GM19023 (cell line): ENCODE measurements at regions not wholly inside any gene's neighbourhood (a gene's known extent, or its start where the extent isn't known, plus 50 kb on each side); places are given as distances from the start of the nearest gene placed in this dataset.
"Not testable (repeated sequence)": the region's sequence is repeated elsewhere in the genome, so short reads cannot be mapped to it uniquely, and the experiment has no call there.

Experiments used
- ATAC-seq: cut with Tn5 transposase; IDR thresholded peaks from one replicate; pipeline ENCODE4 v1.9.1; 2021; ENCODE audit warnings: mild to moderate bottlenecking, moderate library complexity; ENCODE audit not compliant: unreplicated experiment

- ATAC-seq = no peak
Measured at GRCh38 chr6:137653706-137654059, 159.5 kb upstream of the OLIG3 start.

GRCh38 chr6:137654365-137654981, 160.3 kb upstream of the OLIG3 start:
- no peak for ATAC-seq

DNA sequence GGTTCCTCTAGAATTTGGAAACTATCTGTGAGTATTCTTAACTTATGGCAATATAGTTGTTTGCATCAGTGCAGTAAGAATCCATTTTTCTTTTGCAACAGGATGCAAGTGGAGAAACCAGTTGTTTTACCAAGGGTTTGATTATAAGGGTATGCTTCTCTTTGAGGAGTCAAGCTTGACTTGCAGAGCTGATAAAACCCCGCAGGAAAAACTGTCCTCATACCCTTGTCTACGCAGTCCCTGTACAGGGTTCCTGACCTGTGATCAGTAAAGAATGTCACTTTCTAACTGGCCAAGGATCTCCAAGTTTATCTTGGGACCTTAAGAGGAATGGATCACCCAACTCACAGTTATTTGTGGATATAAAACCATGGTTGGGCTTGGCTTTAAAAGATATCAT, 161.1 kb upstream of the OLIG3 start:
- ATAC-seq = no peak

GRCh38 chr6:137656735-137657134, 162.5 kb upstream of the OLIG3 start:
- ATAC-seq = no peak

- peak; percentile 50 for ATAC-seq
Measured at GRCh38 chr6:137657351-137657911, 163.2 kb upstream of the OLIG3 start.

DNA sequence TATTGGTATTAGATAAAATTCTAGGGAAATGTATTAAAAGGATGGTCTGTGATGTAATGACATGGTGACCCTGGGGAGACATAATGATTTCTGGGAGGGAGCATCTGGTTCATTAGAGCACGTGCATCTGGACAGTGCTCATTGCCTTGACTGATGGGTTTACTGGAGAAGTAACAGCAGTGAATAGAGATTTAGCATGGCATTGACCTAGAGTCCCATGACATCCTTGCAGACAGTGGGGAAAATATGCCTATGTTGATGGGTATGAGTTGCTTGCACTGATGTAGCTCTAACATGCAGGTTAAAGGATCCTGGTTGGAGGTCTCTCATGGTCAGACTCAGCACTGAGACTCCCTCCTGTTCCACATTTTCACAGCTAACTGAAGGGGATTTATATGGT, 164.1 kb upstream of the OLIG3 start:
- ATAC-seq = no peak

DNA sequence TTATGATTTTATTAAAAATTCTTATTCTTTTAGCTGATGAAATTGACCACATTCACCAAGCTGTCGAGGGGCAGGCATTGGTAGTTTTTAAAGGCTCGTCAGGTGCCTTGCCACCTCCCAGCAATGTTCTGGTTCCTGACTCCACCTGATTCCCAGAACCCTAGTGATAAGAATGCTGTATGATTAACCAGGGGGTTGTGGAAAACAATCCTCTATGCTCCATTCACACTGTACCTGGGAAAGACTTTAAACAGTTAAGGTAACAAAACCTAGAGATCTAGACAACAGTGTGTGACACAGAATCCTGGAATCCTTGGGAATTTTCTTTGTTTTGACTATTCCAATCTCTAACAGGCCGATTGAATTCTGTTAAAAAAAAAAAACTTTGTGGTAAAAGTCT, 165.7 kb upstream of the OLIG3 start:
- no peak for ATAC-seq

- no peak for ATAC-seq
Measured at GRCh38 chr6:137660296-137660731, 166.1 kb upstream of the OLIG3 start.

- no peak for ATAC-seq
Measured at GRCh38 chr6:137661601-137662000, 167.4 kb upstream of the OLIG3 start.

- ATAC-seq = no peak
Measured at GRCh38 chr6:137664183-137664582, 170.0 kb upstream of the OLIG3 start.

GRCh38 chr6:137665342-137665934, 171.2 kb upstream of the OLIG3 start:
- ATAC-seq = no peak

DNA sequence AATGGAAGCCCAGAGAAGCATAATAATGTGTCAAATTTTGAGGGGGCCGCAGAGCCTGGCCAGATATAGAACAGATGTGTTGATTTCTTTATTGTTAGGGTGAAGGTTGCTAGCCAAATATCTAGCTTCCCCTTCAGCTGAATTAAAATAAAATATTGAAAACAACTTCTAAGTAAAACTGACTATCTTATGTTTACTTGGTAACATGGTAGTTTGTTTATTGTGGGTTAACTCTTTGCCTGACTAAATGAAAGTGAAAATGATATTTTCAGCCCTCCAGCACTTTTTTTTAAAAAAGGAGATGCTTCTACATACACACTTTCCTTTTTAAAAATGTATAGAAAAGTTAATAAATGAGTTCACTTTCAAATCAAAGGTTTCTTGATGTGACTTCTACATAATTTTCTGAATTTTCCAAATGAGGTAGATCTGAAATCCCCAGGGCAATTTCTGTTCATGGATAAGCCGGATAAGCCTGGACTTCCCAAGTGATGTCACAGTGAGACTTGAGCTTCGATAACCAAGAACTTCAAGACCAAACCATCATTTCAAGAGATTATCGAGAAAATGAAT, 172.1 kb upstream of the OLIG3 start:
- peak; percentile 62 for ATAC-seq

- no peak for ATAC-seq
Measured at GRCh38 chr6:137673603-137674002, 179.4 kb upstream of the OLIG3 start.

- ATAC-seq = no peak
Measured at GRCh38 chr6:137676888-137677287, 182.7 kb upstream of the OLIG3 start.

DNA sequence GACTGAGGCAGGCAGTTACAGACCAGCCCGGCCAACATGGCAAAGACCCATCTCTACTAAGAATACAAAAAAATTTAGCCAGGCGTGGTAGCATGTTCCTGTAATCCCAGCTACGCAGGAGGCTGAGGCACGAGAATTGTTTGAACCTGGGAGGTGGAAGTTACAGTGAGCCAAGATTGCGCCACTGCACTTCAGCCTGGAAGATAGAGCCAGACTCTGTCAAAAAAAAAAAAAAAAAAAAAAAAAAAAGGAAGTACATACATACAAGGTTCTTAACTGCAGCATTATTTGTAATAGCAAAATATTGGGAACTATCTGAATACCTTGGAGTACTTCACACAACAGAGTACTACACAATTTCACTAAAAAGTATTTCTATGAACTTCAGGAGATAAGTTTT, 183.5 kb upstream of the OLIG3 start:
- no peak for ATAC-seq

DNA sequence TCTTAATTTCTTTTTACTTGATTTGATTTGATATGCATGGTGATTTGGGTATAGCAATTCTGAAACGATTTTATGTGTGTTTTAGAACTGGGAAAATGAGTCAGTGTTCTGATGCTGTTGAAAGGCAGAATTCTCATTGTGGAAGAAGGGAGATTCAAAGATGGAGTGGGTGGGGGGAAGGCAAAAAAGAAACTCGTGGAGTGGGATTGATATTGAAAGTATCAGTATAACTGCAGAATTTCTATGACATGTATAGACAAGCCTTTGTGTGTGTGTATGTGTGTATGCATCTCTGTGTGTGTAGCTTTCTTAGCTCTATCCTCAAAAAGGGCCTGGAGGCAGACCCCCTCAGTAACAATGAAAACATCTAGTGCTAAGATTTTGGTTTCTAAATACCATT, 184.3 kb upstream of the OLIG3 start:
- ATAC-seq = no peak

DNA sequence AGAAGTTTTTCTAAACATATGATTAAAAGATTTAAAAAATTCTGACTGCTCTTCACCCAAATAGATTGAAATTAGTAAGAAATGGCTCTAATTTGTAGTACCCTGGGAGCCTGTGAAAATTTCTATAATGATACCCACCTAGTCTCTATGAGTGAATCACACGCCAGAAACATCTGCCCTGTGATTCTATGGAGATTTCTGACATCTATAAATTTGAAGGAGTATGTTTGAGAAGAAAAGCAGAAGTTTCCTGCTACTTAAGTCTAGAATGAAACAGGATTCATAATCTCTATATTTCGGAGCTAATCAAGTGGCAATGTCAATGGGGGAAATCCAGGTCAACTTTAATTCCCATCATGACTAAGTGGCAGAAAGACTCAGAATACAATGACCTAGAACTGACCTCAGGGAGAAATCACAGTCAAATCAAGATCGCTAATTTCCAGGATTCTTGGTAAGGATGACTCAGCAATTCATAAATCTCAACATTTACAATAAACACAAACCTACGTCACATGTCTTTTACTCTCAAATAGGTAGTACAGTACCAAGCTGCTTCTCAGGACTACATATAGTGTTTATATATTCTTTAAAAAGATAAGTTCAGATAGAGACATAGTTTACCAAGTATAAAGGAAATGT, 186.2 kb upstream of the TNFAIP3 start:
- no peak for ATAC-seq

GRCh38 chr6:137681445-137682009, 185.5 kb upstream of the TNFAIP3 start:
- ATAC-seq = no peak

- not testable (repeated sequence) for ATAC-seq
Measured at GRCh38 chr6:137682658-137683057, 184.4 kb upstream of the TNFAIP3 start.

DNA sequence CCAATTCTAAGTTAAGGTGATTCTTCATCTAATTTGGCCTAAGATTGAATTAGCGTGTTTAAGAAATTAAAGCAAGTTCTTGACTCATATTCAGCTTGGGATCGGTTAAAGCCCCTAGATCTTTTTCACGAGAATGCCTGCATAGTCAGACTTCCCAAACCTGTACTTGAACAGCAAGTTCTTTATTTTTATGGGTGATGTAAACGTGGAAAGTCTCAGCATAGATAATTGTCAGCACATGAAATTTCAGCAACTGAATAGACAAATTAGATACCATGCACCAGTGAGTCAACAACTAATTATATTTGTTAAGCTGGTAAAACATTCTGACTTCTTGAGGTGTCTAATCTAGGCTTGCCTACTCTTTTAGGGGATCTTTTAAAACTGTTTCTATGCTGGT, 183.1 kb upstream of the TNFAIP3 start:
- no peak for ATAC-seq

- ATAC-seq = no peak
Measured at GRCh38 chr6:137685798-137686375, 181.2 kb upstream of the TNFAIP3 start.
